EH (cell line): ENCODE measurements at regions not wholly inside any gene's neighbourhood (a gene's known extent, or its start where the extent isn't known, plus 50 kb on each side); places are given as distances from the start of the nearest gene placed in this dataset.
A peak's percentile ranks its signal among the peaks of the same experiment; 100 is the strongest.

Experiments used
- DNase-seq: peaks from one replicate; pipeline ENCODE4 v3.0.0-alpha.2; 2015; ENCODE audit warnings: low read depth

- DNase-seq: peak; percentile 55
Observed at GRCh38 chr6:12585497-12585958, 131.0 kb upstream of the PHACTR1 start.

DNA sequence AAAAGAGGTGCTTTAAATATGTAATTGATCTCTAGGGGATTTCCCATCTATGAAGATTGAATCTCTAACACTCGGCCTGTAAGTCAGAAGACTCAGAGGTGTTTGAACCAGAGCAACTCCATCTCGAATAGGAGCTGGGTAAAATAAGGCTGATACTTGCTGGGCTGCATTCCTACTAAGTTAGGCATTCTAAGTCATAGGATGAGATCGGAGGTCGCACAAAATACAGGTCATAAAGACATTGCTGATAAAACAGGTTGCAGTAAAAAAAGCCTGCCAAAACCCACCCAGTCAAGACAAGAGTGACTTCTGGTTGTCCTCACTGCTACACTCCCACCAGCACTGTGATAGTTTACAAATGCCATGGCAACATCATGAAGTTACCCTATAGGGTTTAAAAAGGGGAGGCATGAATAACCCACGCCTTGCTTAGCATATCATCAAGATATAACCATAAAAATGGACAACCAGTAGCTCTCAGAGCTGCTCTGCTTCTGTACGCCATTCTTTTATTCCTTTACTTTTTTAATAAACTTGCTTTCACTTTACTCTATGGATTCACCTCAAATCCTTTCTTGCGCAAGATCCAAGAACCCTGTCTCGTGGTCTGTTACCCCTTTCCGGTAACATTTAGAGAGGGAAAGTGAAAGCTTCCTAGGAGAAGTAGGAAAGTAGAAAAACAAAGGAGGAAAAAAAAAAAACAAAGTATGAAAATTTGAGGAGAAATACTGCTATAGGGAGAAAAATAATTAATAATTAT is 129.7 kb upstream of the PHACTR1 start:
- no peak for DNase-seq

GRCh38 chr6:12590901-12591300 is 125.7 kb upstream of the PHACTR1 start:
- DNase-seq: no peak

DNA sequence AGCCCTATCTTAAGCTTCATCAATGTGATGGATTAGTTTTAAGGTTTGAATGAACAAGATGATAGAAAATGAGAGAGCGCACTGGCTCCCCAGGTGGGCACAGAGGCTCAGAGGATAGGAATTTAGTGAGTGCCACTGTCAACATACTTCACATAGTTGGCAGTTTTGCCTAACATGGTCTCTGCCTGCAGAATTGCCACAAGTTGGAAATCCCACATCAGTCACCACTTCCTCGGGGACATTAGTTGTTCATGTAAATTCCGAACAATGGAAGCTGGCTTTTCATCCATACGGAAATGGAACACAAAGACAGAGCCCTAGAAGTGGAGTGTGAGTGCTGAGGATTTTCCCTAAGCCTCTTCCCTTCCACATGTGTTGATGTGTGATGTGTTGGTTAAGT is 123.9 kb upstream of the PHACTR1 start:
- peak; percentile 57 for DNase-seq

DNA sequence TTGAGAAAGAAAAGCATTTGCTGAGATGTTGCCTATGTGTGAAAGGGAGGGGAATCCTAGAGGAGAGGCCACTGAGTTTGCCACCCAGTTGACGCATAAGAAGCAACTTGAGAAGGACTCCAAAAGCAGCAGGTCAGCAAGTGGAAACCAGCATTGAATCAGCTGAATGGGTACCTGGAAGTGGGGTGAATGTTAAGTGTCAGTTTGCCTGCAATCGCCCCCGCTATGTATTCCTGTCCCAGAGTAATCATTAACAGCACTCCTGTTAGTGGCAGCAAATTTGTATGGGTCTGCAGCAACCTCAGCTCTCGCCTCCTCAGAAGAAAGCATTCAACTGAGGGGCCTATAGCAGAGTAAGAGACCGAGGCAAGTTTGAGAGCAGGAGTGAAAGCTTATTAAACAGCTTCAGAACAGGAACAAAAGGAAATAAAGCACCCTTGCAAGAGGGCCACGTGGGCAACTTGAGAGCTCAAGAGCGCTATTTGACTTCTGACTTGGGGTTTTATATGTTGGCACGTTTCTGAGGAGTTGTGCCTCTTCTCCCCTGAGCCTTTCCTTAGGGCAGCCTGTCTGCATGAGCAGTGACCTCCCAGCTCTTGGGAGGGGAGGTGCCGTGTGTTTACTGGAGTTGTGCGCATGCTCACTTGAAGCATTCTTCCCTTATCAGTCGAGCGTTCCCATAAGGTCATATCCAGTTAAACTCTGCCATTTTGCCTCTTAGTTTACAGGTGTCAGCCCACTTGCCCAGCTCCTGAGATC is 122.6 kb upstream of the PHACTR1 start:
- DNase-seq: peak; percentile 36

DNA sequence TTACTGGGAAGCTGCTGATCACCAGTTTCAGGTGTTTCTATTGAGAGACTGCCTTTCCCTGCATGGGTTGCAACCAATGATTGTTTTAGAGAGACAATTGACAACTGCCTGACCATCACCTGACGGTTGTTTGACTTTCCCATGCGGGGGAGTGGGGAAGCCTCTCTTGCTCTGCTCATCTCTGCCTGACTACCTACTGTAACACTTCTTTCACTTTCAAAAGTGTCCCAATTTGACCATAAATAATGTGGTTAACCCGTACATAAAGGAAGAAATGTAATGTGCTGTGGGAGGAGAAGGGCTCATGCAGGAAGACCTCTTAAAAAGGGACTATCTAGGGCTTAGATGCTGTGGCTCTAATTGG is 122.1 kb upstream of the PHACTR1 start:
- DNase-seq: peak; percentile 34

DNA sequence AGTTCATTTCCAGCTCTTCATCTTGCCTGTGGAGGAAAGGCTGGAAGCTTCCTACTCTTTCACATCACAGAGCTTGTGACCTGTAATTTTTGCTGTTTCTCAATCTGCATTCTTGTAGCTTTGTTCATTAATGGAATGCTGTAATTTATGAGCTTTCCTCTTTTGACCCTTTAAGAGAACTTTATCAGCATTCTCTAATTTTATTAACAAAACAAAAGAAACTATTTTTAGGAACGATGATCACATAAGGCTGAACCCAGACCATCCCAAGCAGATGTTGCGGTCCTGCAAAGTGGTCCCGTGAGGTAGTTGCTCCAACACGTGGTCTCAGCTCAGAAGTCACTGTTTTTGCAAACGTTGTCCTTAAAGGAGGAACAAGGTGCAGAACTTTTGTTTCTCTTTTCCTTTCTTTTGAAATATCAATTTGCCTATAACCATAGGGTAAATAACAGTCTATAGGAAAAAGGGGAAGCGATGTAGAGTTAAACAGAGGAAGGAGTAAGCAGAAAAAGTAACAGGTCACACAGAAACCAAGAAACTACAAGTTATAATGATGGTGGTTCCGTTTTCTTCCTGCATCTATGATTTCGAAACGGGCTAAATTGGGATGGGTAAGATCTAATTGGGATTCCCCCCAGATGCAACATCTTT is 121.3 kb upstream of the PHACTR1 start:
- peak; percentile 92 for DNase-seq

GRCh38 chr6:12596731-12597130 is 119.8 kb upstream of the PHACTR1 start:
- peak; percentile 64 for DNase-seq

DNA sequence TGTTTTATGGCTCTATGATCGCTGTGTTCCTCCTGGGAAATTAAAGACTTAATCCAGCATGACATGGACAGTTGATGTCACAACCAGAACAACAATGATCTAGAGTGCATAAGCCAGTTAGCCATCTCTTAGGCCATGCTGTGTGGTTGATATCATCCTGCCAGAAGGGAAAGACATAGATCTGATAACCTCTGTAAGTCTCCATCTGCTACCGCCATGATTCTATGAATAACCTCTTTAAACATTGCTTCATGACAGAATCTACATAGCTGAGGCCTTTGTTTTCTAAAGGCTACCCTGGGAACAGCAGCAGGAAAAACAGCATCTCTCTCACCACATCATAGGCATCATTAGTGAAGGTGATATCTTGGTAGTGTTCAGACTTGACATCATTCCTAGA is 117.6 kb upstream of the PHACTR1 start:
- DNase-seq: peak; percentile 23

DNA sequence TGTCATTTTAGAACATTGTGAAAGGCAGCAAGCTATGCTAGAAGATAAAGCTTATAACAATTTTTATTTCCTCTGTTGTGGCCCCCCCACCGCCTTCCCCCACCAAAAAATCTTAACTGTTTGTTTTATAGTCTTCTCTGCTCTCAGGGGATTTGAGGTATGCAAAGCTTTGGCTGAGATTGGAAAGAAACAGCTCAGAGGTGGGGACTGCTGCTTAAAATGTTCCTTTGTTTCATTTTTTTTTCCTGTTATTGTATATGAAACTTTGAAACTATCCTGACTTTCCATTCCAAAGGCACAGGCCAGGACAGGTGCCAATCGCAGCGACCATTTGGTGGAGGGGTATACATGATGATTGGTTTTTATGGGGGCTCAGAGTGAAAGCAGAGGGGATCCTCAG is 114.7 kb upstream of the PHACTR1 start:
- DNase-seq: peak; percentile 53

DNA sequence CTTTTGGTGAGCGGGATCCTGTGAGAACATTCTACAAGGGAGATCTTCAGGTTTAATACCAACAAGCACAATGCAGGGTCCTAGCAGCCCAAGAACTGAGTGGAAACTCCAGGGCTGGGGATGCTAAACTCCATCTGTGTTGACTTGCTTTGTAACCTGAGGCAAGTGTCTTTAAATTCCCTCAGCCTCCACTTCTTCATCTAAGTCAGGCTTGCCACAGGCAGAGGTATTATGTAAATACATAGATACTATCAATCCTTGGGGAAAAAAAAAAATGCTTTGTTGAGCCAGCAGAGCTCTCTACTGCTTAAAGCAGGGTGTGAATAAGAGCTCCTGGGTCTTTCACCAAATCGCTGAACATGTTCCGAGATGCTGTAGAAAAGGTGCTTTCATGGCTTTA is 114.2 kb upstream of the PHACTR1 start:
- peak; percentile 33 for DNase-seq

- peak; percentile 78 for DNase-seq
Observed at GRCh38 chr6:12602951-12603672, 113.5 kb upstream of the PHACTR1 start.

- no peak for DNase-seq
Observed at GRCh38 chr6:12603673-12604049, 112.9 kb upstream of the PHACTR1 start.

DNA sequence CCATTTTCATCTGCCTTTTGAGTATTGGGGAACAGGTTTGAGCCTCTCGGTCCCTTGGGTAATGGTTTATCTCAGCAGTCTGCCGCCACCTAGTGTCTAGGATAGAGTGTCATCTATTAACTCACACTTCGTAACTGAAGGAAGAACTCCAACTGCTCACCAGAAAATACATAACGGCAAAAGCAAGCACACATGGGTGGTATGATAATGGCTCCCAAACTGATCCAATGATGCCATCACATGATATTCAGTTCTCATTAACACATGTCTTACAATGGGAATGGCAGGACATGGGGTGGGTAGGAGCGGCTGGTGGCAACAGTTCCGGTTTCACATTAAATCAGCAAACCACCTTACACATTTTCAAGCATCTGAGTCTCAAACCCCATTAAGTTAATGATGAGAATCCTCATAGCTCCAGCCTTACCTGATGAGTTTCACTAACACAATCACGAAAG is 110.7 kb upstream of the PHACTR1 start:
- peak; percentile 77 for DNase-seq

- DNase-seq: no peak
Observed at GRCh38 chr6:12606616-12607015, 110.0 kb upstream of the PHACTR1 start.

GRCh38 chr6:12608016-12608860 is 108.3 kb upstream of the PHACTR1 start:
- DNase-seq: peak; percentile 77

GRCh38 chr6:12608874-12609273 is 107.7 kb upstream of the PHACTR1 start:
- no peak for DNase-seq

GRCh38 chr6:12609751-12610150 is 106.8 kb upstream of the PHACTR1 start:
- no peak for DNase-seq

DNA sequence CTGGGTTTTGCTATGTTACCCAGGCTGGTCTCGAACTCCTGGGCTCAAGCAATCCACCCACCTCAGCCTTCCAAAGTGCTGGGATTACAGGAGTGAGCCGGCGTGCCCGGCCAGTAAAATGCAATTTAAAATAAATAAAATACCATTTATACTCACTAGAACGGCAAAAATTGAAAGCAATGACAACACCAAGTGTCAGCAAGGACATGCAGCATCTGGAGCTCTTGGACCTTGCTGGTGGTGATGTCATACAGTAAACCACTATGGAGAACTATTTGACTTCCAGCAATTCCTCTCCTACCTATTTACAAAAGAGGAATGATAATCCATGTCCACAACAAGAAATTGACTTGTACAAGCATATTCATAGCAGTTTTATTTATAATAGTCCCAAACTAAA is 105.7 kb upstream of the PHACTR1 start:
- no peak for DNase-seq

DNA sequence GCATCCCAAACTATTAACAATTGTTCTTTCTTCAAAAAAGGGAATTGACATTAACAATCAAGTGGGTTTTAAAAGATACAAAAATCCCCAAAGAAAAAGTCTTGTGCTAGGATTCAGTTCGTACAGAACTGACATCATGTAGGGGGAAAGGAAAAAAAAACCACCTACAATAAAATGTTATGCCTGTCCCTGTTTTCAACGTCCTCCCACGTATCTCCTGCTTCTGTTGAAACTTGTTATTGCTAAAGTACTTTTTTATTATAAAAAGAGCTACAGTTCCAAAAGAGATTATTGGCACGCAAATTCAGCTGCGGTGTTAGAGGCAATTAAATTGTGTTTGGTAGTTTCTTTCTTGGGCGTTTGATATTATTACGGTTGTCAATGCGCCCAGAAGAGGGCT is 102.8 kb upstream of the PHACTR1 start:
- no peak for DNase-seq

- DNase-seq: peak; percentile 65
Observed at GRCh38 chr6:12614456-12614855, 102.1 kb upstream of the PHACTR1 start.
